OCI-LY7 (cell line): ENCODE measurements at regions not wholly inside any gene's neighbourhood (a gene's known extent, or its start where the extent isn't known, plus 50 kb on each side); places are given as distances from the start of the nearest gene placed in this dataset.
A peak's percentile ranks its signal among the peaks of the same experiment; 100 is the strongest.

ENCODE experiments used
- BruUV-seq: library from RNA; stranded (reverse); fragments of 400-500 nt; replicated peaks from 2 replicates; lab custom pipeline; 2021; lab: Mats Ljungman, UMichigan
- CTCF ChIA-PET: fragments of 300-600 bp; sonication (Branson Sonifier 250); formaldehyde crosslinking; loops from one replicate; lab custom pipeline; 2022; ENCODE audit warnings: antibody characterized with exemption; ENCODE audit not compliant: unreplicated experiment; lab: Charles Lee
- POLR2A ChIA-PET: fragments of 300-600 bp; sonication (Branson Sonifier 250); formaldehyde crosslinking; loops from one replicate; lab custom pipeline; 2022; ENCODE audit warnings: antibody characterized with exemption; lab: Charles Lee
- DNase-seq: peaks from one replicate; pipeline ENCODE4 v3.0.0-alpha.2; 2015; ENCODE audit warnings: low spot score
- H2AFZ ChIP-seq: fragments of 200-600 bp; sonication (generic), shearing (Covaris generic); 2 replicates; pipeline ENCODE4 v1.6.1; 2014; ENCODE audit warnings: mild to moderate bottlenecking, antibody characterized with exemption, low read length, moderate library complexity
- H3K27ac ChIP-seq: fragments of 200-600 bp; sonication (generic); 2 replicates; pipeline ENCODE4 v1.5.1; 2014; ENCODE audit warnings: mixed run types, low read depth, mild to moderate bottlenecking, moderate library complexity, low read length, inconsistent platforms; ENCODE audit not compliant: poor library complexity, severe bottlenecking
- H3K36me3 ChIP-seq: fragments of 200-600 bp; sonication (generic); 2 replicates; pipeline ENCODE4 v1.6.1; 2014; ENCODE audit warnings: mild to moderate bottlenecking, antibody characterized with exemption, low read length, moderate library complexity, mixed read lengths; ENCODE audit not compliant: insufficient read depth
- H3K4me1 ChIP-seq: fragments of 200-600 bp; sonication (generic); 2 replicates; pipeline ENCODE4 v1.5.1; 2014; ENCODE audit warnings: mild to moderate bottlenecking, low read length; ENCODE audit not compliant: insufficient read depth, poor library complexity, severe bottlenecking
- H3K4me2 ChIP-seq: fragments of 200-600 bp; sonication (generic); 2 replicates; pipeline ENCODE4 v1.6.1; 2014; ENCODE audit warnings: mild to moderate bottlenecking, low read length
- H3K4me3 ChIP-seq: fragments of 200-600 bp; sonication (generic); 2 replicates; pipeline ENCODE4 v1.5.1; 2014; ENCODE audit warnings: mild to moderate bottlenecking, low read depth, low read length; ENCODE audit not compliant: poor library complexity, severe bottlenecking
- H3K79me2 ChIP-seq: fragments of 200-600 bp; sonication (generic); 2 replicates; pipeline ENCODE4 v1.6.1; 2016; ENCODE audit warnings: low read depth, mild to moderate bottlenecking, low read length, moderate library complexity, mixed read lengths; ENCODE audit not compliant: insufficient read depth
- H3K9me2 ChIP-seq: fragments of 200-600 bp; sonication (generic); 2 replicates; pipeline ENCODE4 v1.6.1; 2016; ENCODE audit warnings: mild to moderate bottlenecking, low read length, mixed read lengths; ENCODE audit not compliant: insufficient read depth
- H3K9me3 ChIP-seq: fragments of 200-600 bp; sonication (generic); 2 replicates; pipeline ENCODE4 v1.6.1; 2014; ENCODE audit warnings: mild to moderate bottlenecking, mixed run types, low read length, mixed read lengths
- H4K20me1 ChIP-seq: fragments of 200-600 bp; sonication (generic); 2 replicates; pipeline ENCODE4 v1.6.1; 2014; ENCODE audit warnings: mild to moderate bottlenecking, antibody characterized with exemption, low read length, moderate library complexity, mixed read lengths; ENCODE audit not compliant: insufficient read depth
- CTCF ChIP-seq: fragments of 200-600 bp; sonication (generic); conservative IDR thresholded peaks from 2 replicates; pipeline ENCODE4 v1.5.1; 2014; ENCODE audit warnings: mild to moderate bottlenecking, antibody characterized with exemption, low read length, moderate library complexity, mixed read lengths
- EZH2phosphoT487 ChIP-seq: fragments of 200-600 bp; sonication (generic); IDR thresholded peaks from 2 replicates; pipeline ENCODE4 v1.6.1; 2018; ENCODE audit warnings: low read depth, borderline replicate concordance, mild to moderate bottlenecking, mixed run types, antibody characterized with exemption, low read length, moderate library complexity, mixed read lengths
- intact Hi-C: fragments of 100-400 bp; cut with micrococcal nuclease; formaldehyde crosslinking; loops from one replicate; pipeline ENCODE4 v1.10.0; 2022; ENCODE audit not compliant: unreplicated experiment

- TF ChIP-seq CTCF (no peak), EZH2phosphoT487 (no peak)
- no peak overlapping the region for H2AFZ ChIP-seq
- intact Hi-C loops, result no loop called here
- H3K4me2 ChIP-seq, result no peak overlapping the region
- H3K4me3 ChIP-seq, result no peak overlapping the region
- POLR2A ChIA-PET, result interaction anchor here (0.6 kb wide), 1 partner anchor 428 kb away, joined by 3 read pairs; no protein-coding TSS in a partner anchor
- BruUV-seq, result no TSS peak
- no peaks in the 10 kb centered on the region for H3K79me2 ChIP-seq
- H3K36me3 ChIP-seq, result no peaks in the 10 kb centered on the region
- peaks cover 14% of the 10 kb centered on the region for H3K4me1 ChIP-seq
- CTCF ChIA-PET, result no interaction called here
- no peaks in the 10 kb centered on the region for H3K9me2 ChIP-seq
- H4K20me1 ChIP-seq, result no peaks in the 10 kb centered on the region
- no peaks in the 10 kb centered on the region for H3K9me3 ChIP-seq
- no peak overlapping the region for H3K27ac ChIP-seq
- DNase-seq, result no peak
Observed at GRCh38 chr2:199092419-199092818, 365.3 kb downstream of the SATB2 start.

GRCh38 chr2:199085261-199085660, 372.5 kb downstream of the SATB2 start:
- Histone ChIP-seq H2AFZ (0 out of 2 replicates have a peak overlapping the region, but pooled peaks have one; percentile 8), H3K9me3 (no peaks in the 10 kb centered on the region), H3K36me3 (no peaks in the 10 kb centered on the region), H3K27ac (no peak overlapping the region), H3K9me2 (no peaks in the 10 kb centered on the region), H3K79me2 (no peaks in the 10 kb centered on the region), H3K4me3 (no peak overlapping the region), H3K4me1 (peaks cover 29% of the 10 kb centered on the region), H3K4me2 (no peak overlapping the region), H4K20me1 (no peaks in the 10 kb centered on the region)
- intact Hi-C loops, result no loop called here
- ChIA-PET CTCF (no interaction called here), POLR2A (no interaction called here)
- DNase-seq, result no peak
- TF ChIP-seq CTCF, result no peak
- TF ChIP-seq EZH2phosphoT487, result no peak
- BruUV-seq, result no TSS peak

- peaks cover 17% of the 10 kb centered on the region for H3K4me1 ChIP-seq
- H3K79me2 ChIP-seq, result no peaks in the 10 kb centered on the region
- BruUV-seq, result no TSS peak
- H3K9me3 ChIP-seq, result peaks cover 10% of the 10 kb centered on the region; the same call in 1 of the 2 replicates
- H4K20me1 ChIP-seq, result no peaks in the 10 kb centered on the region
- ChIA-PET POLR2A (no interaction called here), CTCF (no interaction called here)
- peak overlapping the region; percentile 68 for H2AFZ ChIP-seq
- no peak overlapping the region for H3K27ac ChIP-seq
- TF ChIP-seq EZH2phosphoT487, result no peak
- no peak for TF ChIP-seq CTCF
- H3K36me3 ChIP-seq, result no peaks in the 10 kb centered on the region; the same call in 1 of the 2 replicates
- peak; percentile 18 for DNase-seq
- intact Hi-C loops, result no loop called here
- H3K4me2 ChIP-seq, result peak overlapping the region; percentile 14; the same call in 1 of the 2 replicates
- H3K9me2 ChIP-seq, result no peaks in the 10 kb centered on the region
- H3K4me3 ChIP-seq, result no peak overlapping the region
Observed at GRCh38 chr2:199070322-199070949, 387.3 kb downstream of the SATB2 start.
